GM23338 (cell line): ENCODE measurements at regions not wholly inside any gene's neighbourhood (a gene's known extent, or its start where the extent isn't known, plus 50 kb on each side); places are given as distances from the start of the nearest gene placed in this dataset.
A peak's percentile ranks its signal among the peaks of the same experiment; 100 is the strongest.

ENCODE experiments used
- ATAC-seq: fragments of 200-7000 bp; cut with Tn5 transposase; 3 replicates; pipeline ENCODE4 v1.9.1; 2020
- DNase-seq: peaks from one replicate; pipeline ENCODE4 v3.0.0-alpha.2; 2015; ENCODE audit warnings: low spot score
- H2AFZ ChIP-seq: fragments of 200-600 bp; sonication (generic); 2 replicates; pipeline ENCODE4 v1.8.0; 2016; ENCODE audit warnings: antibody characterized with exemption, mild to moderate bottlenecking, moderate library complexity
- H3F3A ChIP-seq: fragments of 200-600 bp; sonication (generic); replicated peaks from 2 replicates; pipeline ENCODE4 v1.8.0; 2017; ENCODE audit warnings: antibody characterized with exemption, mixed run types, low read depth
- H3K27ac ChIP-seq: fragments of 200-600 bp; sonication (generic); 2 replicates; pipeline ENCODE4 v1.6.1; 2016; ENCODE audit warnings: low read depth
- H3K27me3 ChIP-seq: fragments of 200-600 bp; sonication (generic); 2 replicates; pipeline ENCODE4 v1.8.0; 2016; ENCODE audit warnings: mild to moderate bottlenecking, mixed run types, moderate library complexity; ENCODE audit not compliant: insufficient read depth
- H3K36me3 ChIP-seq: fragments of 200-600 bp; sonication (generic); 2 replicates; pipeline ENCODE4 v1.8.0; 2016; ENCODE audit warnings: mild to moderate bottlenecking; ENCODE audit not compliant: insufficient read depth
- H3K4me1 ChIP-seq: fragments of 200-600 bp; sonication (generic); 2 replicates; pipeline ENCODE4 v1.8.0; 2016; ENCODE audit warnings: mild to moderate bottlenecking, moderate library complexity; ENCODE audit not compliant: insufficient read depth
- H3K4me2 ChIP-seq: fragments of 200-600 bp; sonication (generic); 2 replicates; pipeline ENCODE4 v1.7.1; 2017; ENCODE audit warnings: mixed run types
- H3K4me3 ChIP-seq: fragments of 200-600 bp; sonication (generic); 2 replicates; pipeline ENCODE4 v1.6.1; 2016; ENCODE audit warnings: mixed run types
- H3K79me2 ChIP-seq: fragments of 200-600 bp; sonication (generic); replicated peaks from 2 replicates; pipeline ENCODE4 v1.8.0; 2017; ENCODE audit warnings: mild to moderate bottlenecking; ENCODE audit not compliant: insufficient read depth
- H3K9me2 ChIP-seq: fragments of 200-600 bp; sonication (generic); 2 replicates; pipeline ENCODE4 v1.8.0; 2017; ENCODE audit not compliant: insufficient read depth
- H4K20me1 ChIP-seq: fragments of 200-600 bp; sonication (generic); replicated peaks from 2 replicates; pipeline ENCODE4 v1.8.0; 2017; ENCODE audit warnings: mild to moderate bottlenecking; ENCODE audit not compliant: insufficient read depth
- H3K27ac Mint-ChIP-seq: 2 replicates; pipeline ENCODE4 v1.8.0; 2020; ENCODE audit warnings: inconsistent platforms, mild to moderate bottlenecking, moderate library complexity, mixed read lengths
- H3K27me3 Mint-ChIP-seq: 3 replicates; pipeline ENCODE4 v1.8.0; 2022; ENCODE audit warnings: low read depth, mild to moderate bottlenecking, moderate library complexity, mixed read lengths, inconsistent platforms; ENCODE audit not compliant: insufficient read depth, poor library complexity
- H3K36me3 Mint-ChIP-seq: 3 replicates; pipeline ENCODE4 v1.8.0; 2021; ENCODE audit warnings: low read depth, mild to moderate bottlenecking, inconsistent platforms, moderate library complexity, mixed read lengths
- H3K4me1 Mint-ChIP-seq: 3 replicates; pipeline ENCODE4 v1.8.0; 2020; ENCODE audit warnings: mild to moderate bottlenecking, inconsistent platforms, mixed read lengths
- H3K4me3 Mint-ChIP-seq: 3 replicates; pipeline ENCODE4 v1.8.0; 2021; ENCODE audit warnings: moderate library complexity, mild to moderate bottlenecking, inconsistent platforms, mixed read lengths
- H3K9me3 Mint-ChIP-seq: 3 replicates; pipeline ENCODE4 v1.8.0; 2020; ENCODE audit warnings: moderate library complexity, mild to moderate bottlenecking, inconsistent platforms, mixed read lengths
- CREB1 ChIP-seq: fragments of 250-450 bp; sonication (Bioruptor Pico); IDR thresholded peaks from 2 replicates; pipeline ENCODE4 v1.5.0; 2020; ENCODE audit warnings: low read depth, mild to moderate bottlenecking, moderate library complexity
- EZH2 ChIP-seq: fragments of 200-600 bp; sonication (generic); IDR thresholded peaks from one replicate; pipeline ENCODE4 v1.8.0; 2017; ENCODE audit warnings: antibody characterized with exemption, mild to moderate bottlenecking, low read depth; ENCODE audit not compliant: unreplicated experiment
- EZH2phosphoT487 ChIP-seq: fragments of 200-600 bp; sonication (generic); IDR thresholded peaks from one replicate; pipeline ENCODE4 v1.8.1; 2018; ENCODE audit warnings: antibody characterized with exemption; ENCODE audit not compliant: unreplicated experiment
- JUNB ChIP-seq: IDR thresholded peaks from one replicate; pipeline ENCODE4 v1.6.1; 2016; ENCODE audit warnings: antibody characterized with exemption; ENCODE audit not compliant: unreplicated experiment
- NANOG ChIP-seq: IDR thresholded peaks from 2 replicates; pipeline ENCODE4 v1.6.1; 2016; ENCODE audit warnings: antibody characterized with exemption, borderline replicate concordance
- STAT1 ChIP-seq: IDR thresholded peaks from one replicate; pipeline ENCODE4 v1.6.1; 2016; ENCODE audit warnings: antibody characterized with exemption; ENCODE audit not compliant: unreplicated experiment
- ZNF331 ChIP-seq: fragments of 250-450 bp; sonication (Bioruptor Pico); IDR thresholded peaks from 2 replicates; pipeline ENCODE4 v1.5.0; 2020; ENCODE audit warnings: low read depth, mild to moderate bottlenecking, moderate library complexity
- TF ChIP-seq, protein P1 (sequence below): IDR thresholded peaks from one replicate; pipeline ENCODE4 v1.6.1; 2018; ENCODE audit warnings: antibody characterized with exemption; ENCODE audit not compliant: unreplicated experiment
- TF ChIP-seq, protein P2 (sequence below): fragments of 250-450 bp; sonication (Bioruptor Pico); IDR thresholded peaks from 2 replicates; pipeline ENCODE4 v1.5.0; 2020; ENCODE audit warnings: mild to moderate bottlenecking, moderate library complexity
- TF ChIP-seq, protein P3 (sequence below): IDR thresholded peaks from 2 replicates; pipeline ENCODE4 v1.6.1; 2016; ENCODE audit warnings: antibody characterized with exemption
- TF ChIP-seq, protein P4 (sequence below), 2 experiments: fragments of 200-600 bp in 1 of 2; sonication (generic) in 1 of 2; conservative IDR thresholded peaks; 2 replicates each; pipeline versions ENCODE4 v1.5.1 to v1.6.1; 2016 to 2017; ENCODE audit warnings: antibody characterized with exemption in 2 of 2, low read depth in 2 of 2, mild to moderate bottlenecking in 2 of 2, moderate library complexity in 1 of 2

DNA sequence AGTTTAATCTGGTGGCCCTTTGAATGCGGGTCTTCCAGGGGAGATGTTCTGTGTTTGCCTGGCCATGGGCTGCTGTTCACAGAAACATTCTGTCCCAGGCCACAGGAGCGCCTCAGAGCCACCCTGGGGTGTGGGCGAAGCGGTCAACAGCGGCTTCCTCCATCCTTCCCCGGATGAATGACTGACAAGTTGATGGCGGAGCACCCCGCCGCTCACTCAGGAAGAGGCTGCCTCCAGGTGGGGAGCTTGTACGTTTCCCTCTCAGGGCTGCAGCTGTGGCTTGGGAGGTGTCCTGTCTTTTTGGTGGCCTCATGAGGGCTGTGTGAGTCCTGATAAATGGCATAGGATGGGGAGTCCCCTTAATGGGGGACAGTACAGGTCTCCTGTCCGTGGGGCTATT lies 178.4 kb downstream of the NRN1 start:
- H3K36me3 Mint-ChIP-seq: no peaks in the 10 kb centered on the region
- DNase-seq: no peak
- no peak overlapping the region for H3K4me3 ChIP-seq
- H3K4me2 ChIP-seq: no peak overlapping the region
- H3K9me3 Mint-ChIP-seq: peaks cover 3% of the 10 kb centered on the region; the same call in 1 of the 3 replicates
- H3K4me1 Mint-ChIP-seq: peaks cover 8% of the 10 kb centered on the region; the same call in 2 of the 3 replicates
- no peak overlapping the region for H3K27ac ChIP-seq
- TF ChIP-seq EZH2phosphoT487: no peak
- no peak for TF ChIP-seq CREB1 (CRISPR knock-in tag)
- TF ChIP-seq, protein P1, sequence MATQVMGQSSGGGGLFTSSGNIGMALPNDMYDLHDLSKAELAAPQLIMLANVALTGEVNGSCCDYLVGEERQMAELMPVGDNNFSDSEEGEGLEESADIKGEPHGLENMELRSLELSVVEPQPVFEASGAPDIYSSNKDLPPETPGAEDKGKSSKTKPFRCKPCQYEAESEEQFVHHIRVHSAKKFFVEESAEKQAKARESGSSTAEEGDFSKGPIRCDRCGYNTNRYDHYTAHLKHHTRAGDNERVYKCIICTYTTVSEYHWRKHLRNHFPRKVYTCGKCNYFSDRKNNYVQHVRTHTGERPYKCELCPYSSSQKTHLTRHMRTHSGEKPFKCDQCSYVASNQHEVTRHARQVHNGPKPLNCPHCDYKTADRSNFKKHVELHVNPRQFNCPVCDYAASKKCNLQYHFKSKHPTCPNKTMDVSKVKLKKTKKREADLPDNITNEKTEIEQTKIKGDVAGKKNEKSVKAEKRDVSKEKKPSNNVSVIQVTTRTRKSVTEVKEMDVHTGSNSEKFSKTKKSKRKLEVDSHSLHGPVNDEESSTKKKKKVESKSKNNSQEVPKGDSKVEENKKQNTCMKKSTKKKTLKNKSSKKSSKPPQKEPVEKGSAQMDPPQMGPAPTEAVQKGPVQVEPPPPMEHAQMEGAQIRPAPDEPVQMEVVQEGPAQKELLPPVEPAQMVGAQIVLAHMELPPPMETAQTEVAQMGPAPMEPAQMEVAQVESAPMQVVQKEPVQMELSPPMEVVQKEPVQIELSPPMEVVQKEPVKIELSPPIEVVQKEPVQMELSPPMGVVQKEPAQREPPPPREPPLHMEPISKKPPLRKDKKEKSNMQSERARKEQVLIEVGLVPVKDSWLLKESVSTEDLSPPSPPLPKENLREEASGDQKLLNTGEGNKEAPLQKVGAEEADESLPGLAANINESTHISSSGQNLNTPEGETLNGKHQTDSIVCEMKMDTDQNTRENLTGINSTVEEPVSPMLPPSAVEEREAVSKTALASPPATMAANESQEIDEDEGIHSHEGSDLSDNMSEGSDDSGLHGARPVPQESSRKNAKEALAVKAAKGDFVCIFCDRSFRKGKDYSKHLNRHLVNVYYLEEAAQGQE: no peak
- TF ChIP-seq STAT1: no peak
- no peak for TF ChIP-seq ZNF331 (CRISPR knock-in tag)
- TF ChIP-seq, protein P2, sequence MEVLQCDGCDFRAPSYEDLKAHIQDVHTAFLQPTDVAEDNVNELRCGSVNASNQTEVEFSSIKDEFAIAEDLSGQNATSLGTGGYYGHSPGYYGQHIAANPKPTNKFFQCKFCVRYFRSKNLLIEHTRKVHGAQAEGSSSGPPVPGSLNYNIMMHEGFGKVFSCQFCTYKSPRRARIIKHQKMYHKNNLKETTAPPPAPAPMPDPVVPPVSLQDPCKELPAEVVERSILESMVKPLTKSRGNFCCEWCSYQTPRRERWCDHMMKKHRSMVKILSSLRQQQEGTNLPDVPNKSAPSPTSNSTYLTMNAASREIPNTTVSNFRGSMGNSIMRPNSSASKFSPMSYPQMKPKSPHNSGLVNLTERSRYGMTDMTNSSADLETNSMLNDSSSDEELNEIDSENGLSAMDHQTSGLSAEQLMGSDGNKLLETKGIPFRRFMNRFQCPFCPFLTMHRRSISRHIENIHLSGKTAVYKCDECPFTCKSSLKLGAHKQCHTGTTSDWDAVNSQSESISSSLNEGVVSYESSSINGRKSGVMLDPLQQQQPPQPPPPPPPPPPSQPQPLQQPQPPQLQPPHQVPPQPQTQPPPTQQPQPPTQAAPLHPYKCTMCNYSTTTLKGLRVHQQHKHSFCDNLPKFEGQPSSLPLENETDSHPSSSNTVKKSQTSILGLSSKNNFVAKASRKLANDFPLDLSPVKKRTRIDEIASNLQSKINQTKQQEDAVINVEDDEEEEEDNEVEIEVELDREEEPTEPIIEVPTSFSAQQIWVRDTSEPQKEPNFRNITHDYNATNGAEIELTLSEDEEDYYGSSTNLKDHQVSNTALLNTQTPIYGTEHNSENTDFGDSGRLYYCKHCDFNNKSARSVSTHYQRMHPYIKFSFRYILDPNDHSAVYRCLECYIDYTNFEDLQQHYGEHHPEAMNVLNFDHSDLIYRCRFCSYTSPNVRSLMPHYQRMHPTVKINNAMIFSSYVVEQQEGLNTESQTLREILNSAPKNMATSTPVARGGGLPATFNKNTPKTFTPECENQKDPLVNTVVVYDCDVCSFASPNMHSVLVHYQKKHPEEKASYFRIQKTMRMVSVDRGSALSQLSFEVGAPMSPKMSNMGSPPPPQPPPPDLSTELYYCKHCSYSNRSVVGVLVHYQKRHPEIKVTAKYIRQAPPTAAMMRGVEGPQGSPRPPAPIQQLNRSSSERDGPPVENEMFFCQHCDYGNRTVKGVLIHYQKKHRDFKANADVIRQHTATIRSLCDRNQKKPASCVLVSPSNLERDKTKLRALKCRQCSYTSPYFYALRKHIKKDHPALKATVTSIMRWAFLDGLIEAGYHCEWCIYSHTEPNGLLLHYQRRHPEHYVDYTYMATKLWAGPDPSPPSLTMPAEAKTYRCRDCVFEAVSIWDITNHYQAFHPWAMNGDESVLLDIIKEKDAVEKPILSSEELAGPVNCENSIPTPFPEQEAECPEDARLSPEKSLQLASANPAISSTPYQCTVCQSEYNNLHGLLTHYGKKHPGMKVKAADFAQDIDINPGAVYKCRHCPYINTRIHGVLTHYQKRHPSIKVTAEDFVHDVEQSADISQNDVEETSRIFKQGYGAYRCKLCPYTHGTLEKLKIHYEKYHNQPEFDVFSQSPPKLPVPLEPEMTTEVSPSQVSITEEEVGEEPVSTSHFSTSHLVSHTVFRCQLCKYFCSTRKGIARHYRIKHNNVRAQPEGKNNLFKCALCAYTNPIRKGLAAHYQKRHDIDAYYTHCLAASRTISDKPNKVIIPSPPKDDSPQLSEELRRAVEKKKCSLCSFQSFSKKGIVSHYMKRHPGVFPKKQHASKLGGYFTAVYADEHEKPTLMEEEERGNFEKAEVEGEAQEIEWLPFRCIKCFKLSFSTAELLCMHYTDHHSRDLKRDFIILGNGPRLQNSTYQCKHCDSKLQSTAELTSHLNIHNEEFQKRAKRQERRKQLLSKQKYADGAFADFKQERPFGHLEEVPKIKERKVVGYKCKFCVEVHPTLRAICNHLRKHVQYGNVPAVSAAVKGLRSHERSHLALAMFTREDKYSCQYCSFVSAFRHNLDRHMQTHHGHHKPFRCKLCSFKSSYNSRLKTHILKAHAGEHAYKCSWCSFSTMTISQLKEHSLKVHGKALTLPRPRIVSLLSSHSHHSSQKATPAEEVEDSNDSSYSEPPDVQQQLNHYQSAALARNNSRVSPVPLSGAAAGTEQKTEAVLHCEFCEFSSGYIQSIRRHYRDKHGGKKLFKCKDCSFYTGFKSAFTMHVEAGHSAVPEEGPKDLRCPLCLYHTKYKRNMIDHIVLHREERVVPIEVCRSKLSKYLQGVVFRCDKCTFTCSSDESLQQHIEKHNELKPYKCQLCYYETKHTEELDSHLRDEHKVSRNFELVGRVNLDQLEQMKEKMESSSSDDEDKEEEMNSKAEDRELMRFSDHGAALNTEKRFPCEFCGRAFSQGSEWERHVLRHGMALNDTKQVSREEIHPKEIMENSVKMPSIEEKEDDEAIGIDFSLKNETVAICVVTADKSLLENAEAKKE (CRISPR knock-in tag): no peak
- TF ChIP-seq EZH2: no peak
- no peak for TF ChIP-seq NANOG
- TF ChIP-seq, protein P3, sequence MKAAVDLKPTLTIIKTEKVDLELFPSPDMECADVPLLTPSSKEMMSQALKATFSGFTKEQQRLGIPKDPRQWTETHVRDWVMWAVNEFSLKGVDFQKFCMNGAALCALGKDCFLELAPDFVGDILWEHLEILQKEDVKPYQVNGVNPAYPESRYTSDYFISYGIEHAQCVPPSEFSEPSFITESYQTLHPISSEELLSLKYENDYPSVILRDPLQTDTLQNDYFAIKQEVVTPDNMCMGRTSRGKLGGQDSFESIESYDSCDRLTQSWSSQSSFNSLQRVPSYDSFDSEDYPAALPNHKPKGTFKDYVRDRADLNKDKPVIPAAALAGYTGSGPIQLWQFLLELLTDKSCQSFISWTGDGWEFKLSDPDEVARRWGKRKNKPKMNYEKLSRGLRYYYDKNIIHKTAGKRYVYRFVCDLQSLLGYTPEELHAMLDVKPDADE: no peak
- TF ChIP-seq JUNB: no peak
- TF ChIP-seq, protein P4, sequence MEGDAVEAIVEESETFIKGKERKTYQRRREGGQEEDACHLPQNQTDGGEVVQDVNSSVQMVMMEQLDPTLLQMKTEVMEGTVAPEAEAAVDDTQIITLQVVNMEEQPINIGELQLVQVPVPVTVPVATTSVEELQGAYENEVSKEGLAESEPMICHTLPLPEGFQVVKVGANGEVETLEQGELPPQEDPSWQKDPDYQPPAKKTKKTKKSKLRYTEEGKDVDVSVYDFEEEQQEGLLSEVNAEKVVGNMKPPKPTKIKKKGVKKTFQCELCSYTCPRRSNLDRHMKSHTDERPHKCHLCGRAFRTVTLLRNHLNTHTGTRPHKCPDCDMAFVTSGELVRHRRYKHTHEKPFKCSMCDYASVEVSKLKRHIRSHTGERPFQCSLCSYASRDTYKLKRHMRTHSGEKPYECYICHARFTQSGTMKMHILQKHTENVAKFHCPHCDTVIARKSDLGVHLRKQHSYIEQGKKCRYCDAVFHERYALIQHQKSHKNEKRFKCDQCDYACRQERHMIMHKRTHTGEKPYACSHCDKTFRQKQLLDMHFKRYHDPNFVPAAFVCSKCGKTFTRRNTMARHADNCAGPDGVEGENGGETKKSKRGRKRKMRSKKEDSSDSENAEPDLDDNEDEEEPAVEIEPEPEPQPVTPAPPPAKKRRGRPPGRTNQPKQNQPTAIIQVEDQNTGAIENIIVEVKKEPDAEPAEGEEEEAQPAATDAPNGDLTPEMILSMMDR (conservative IDR thresholded peaks at IDR 0.05; ENCODE audit: low read depth in 2 of 2): no peak; a peak in 1 of 4 replicates
- peaks cover 2% of the 10 kb centered on the region for H3K27me3 Mint-ChIP-seq
- H3K36me3 ChIP-seq: no peaks in the 10 kb centered on the region
- no peaks in the 10 kb centered on the region for H4K20me1 ChIP-seq
- H3F3A ChIP-seq: no peaks in the 10 kb centered on the region
- no peaks in the 10 kb centered on the region for H3K9me2 ChIP-seq
- peak; percentile 28; the same call in 2 of the 3 replicates for ATAC-seq
- no peak overlapping the region for H2AFZ ChIP-seq
- H3K79me2 ChIP-seq: no peaks in the 10 kb centered on the region
- H3K4me1 ChIP-seq: no peaks in the 10 kb centered on the region
- H3K27ac Mint-ChIP-seq: no peak overlapping the region
- no peak overlapping the region for H3K4me3 Mint-ChIP-seq
- H3K27me3 ChIP-seq: no peaks in the 10 kb centered on the region
